Posterior cingulate gyrus (tissue), 11 donors: ENCODE measurements at regions not wholly inside any gene's neighbourhood (a gene's known extent, or its start where the extent isn't known, plus 50 kb on each side); places are given as distances from the start of the nearest gene placed in this dataset.

Source experiments
- DNase-seq, 10 donors: peaks; one replicate each; pipeline versions ENCODE4 v3.0.0 to v3.0.0-alpha.2; 2020 to 2021; ENCODE audit warnings: mixed read lengths in 3 of 10
- intact Hi-C: fragments of 100-400 bp; cut with DNase I; formaldehyde crosslinking; loops from one replicate; pipeline ENCODE4 v1.15.1; 2023

DNA sequence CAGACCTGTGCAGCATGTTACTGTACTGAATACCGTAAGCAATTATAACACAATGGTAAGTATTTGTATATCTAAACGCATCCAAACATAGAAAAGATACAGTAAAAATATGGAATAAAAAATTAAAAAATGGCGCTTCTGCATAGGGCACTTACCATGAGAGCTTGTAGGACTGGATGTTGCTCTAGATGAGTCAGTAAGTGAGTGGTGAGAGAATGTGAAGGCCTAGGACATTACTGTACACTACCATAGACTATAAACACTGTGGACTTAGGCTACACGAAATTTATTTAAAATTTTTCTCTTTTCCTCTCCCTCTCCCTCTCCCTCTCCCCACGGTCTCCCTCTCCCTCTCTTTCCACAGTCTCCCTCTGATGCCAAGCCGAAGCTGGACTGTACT lies 194.5 kb upstream of the CDKN3 start:
- no peak for DNase-seq
- intact Hi-C loops, result no loop called here

DNA sequence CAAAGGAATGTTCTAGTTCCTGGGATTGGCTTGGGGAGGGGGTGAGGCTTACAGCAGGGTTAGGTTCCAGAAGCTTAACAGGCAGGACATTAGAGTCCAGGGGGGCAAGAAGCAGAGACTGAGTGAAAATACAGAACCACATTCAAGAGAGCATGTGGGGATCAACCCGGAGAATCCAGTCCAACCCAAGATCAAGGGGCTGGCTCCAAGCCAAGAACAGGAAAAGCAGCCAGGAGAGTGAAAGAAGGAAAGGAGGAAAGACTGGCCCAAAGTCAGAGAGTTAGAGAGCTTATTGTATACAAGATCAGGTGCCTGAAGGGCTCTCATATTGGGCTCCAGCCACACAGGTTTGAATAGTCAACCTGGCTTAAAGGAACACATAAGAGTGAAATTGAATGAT lies 190.3 kb upstream of the CDKN3 start:
- DNase-seq, result no peak
- intact Hi-C loops, result no loop called here

DNA sequence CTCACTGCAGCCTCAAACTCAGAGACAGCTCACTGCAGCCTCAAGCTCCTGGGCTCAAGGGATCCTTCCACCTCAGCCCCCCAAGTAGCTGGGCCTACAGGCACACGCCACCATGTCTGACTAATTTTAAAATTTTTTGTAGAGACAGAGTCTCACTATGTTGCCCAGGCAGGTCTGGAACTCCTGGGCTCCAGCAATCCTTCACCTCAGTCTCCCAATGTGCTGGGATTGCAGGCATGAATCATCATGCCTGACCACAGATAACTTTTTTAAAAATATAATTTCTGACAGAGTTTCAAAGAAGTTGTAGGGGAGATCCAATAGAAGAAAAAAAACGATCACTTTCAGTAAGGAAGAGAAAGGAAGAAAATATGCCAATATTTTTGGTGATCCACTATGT lies 189.7 kb upstream of the CDKN3 start:
- intact Hi-C loops, result no loop called here
- DNase-seq, result no peak

DNA sequence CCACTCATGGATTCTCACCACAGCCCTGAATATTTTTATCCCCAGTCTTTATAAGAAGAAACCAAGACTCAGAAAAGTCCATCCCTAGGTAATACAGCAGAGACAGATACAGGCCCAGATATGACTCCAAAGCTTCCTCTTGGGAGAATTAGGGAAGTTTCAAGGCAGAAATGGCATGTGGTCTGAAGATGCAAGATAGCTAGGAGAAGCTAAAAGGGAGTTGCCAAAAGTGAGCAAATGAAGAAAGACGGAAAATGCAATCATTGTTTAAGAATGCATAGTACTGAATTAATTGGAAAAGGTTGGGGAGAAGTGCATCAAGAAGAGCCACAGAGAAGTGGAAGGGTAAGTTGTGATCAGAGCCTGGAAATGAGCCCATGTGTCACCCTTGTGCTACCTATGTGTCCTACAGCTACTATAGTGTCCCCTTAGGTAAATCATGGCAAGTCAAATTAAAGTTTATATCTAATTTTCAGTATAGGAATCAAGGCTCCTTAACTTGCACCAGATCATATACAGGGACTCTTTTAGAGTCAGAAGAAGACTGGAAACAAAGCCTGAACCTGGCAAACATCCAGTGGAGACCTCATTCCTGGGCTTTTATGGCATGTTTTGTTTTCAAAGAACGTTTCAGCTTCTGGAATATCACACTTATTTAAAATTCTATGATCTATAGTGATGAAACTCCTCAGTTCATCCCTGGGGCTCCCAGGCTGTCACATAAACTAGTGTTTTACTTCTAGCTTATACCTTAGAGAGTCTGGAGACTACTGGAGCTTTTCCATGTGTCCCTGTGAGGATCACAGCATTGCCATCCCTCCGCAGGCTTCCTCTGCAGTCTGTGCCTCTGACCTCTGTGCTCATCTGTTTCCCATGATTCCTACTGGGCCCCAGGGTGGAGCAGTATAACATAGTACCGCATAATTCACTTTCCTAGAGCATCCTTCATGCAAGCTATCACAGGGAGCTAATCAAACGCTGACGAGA lies 189.0 kb upstream of the CDKN3 start:
- no peak for DNase-seq
- intact Hi-C loops, result no loop called here

DNA sequence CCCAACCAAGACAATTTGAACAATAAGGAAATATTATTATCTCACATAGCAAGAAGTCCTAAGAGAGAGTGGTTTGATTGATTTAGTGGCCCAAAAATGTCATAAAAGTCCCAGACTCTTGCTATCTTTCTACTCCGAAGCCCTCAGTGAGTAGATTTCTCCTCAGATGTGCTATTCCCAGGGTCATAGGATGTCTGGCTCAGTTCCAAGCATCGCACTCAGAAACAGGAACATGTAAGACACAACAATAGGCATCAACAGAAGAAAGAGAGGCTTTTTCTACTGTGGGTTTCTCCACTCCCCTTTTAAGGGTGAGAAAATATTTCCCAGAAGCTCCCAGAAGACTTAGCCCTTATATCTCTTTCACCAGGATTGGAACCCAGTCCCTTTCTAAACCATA lies 188.1 kb upstream of the CDKN3 start:
- no peak for DNase-seq
- intact Hi-C loops, result no loop called here

DNA sequence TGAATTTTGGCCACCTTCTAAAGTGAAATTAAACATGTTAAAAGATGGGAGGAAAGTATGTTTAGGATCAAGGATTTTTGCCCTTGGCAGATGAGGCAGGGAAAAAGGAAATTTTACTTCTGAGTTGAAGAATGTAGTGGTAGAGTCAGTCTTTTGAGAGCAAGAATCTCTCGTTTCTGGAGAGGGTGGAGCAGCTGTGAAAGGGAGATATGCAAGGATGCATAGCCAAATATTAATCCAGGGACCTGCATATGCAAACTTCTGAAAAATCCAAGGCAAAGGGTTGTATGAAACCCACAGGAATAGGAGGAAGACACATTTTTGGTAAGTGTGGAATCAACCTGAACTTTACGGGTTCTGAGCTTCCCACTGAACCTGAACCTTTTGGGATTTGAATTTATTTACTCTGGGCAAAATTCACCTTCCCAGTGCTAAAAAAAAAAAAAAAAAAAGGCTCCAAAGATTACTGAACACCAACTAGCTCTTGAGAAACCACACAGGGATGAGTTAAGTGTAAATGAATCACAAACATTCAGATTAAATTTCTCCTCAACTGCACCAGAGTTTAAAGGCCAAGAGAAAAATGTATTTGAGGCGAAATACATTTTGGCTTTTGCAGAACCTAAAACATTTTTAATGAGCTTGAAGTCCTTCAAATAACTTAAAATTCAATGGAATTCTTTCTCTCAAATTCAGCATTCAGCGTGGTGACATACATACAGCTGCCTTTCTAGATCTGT lies 187.1 kb upstream of the CDKN3 start:
- intact Hi-C loops, result no loop called here
- DNase-seq, result no peak

DNA sequence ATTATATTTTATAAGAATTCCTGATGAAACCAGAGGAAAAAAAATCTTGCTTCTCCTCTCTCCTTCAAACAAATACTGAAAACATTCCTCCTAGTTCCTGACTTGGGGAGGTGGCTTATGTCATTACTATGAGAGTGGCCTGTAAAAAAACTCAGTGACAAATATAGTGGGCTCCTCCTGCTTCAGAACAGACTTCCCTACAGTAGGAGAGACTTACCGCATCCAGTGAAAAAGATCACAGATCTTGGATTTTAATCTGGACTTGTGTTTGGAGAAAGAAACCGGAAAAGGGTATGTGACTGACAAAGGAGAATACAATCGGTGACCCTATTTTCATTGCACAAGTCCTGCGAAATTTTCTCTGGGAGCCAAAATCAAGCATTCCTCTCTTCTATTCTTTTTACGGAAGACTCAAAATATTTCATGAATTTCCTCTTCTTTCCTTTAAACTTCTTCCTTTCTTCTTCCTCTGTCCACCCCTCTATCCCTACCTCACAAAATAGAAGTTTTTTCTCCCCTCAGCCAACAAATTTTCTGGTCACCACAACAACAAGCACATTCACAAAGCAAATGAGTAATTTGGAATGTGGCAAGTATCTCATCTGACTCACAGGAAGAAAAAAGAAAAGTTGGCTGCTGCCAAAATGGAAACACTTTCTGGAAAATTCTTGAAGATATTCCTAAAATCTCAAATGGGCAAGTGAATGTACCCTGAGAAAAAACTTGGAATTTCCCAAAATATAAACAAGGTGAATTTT lies 185.1 kb upstream of the CDKN3 start:
- intact Hi-C loops, result no loop called here
- DNase-seq, result no peak

DNA sequence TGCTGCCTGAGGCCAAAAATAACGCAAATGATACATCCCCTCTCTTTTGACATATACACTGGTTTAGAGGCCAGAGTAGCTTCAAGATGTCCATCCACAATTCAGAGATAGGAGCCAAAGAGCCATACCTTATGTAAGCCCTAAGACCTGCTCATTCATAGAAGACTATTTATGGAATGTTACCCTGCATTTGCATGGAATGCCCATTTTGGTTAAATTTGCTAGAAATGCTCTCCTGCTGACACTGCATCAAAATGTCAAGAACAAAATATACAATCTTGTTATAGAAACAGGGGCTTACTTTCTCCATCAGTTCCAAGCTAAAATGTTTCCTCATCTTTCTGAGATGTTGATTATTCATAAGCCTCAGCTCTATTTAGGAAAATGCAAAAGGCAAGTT lies 183.3 kb upstream of the CDKN3 start:
- no peak for DNase-seq
- intact Hi-C loops, result no loop called here

DNA sequence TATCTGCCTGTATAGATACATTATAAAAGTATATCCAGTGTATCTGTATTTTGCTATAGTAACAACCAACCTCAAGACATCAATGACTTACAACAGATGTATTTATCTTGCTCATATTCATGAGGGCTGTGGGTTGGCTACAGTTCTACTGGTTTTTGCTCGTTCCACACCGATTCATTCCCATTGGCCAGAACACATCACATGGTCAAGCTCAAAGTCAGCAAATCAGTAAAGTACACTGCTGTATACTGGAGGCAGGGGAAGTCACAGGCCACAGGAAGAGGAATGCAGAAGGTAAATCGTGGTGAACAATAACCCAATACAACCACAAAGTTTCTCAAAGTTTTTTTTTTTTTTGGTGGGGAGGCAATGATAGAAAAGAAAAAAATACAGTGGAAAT lies 180.0 kb upstream of the CDKN3 start:
- intact Hi-C loops, result no loop called here
- no peak for DNase-seq

DNA sequence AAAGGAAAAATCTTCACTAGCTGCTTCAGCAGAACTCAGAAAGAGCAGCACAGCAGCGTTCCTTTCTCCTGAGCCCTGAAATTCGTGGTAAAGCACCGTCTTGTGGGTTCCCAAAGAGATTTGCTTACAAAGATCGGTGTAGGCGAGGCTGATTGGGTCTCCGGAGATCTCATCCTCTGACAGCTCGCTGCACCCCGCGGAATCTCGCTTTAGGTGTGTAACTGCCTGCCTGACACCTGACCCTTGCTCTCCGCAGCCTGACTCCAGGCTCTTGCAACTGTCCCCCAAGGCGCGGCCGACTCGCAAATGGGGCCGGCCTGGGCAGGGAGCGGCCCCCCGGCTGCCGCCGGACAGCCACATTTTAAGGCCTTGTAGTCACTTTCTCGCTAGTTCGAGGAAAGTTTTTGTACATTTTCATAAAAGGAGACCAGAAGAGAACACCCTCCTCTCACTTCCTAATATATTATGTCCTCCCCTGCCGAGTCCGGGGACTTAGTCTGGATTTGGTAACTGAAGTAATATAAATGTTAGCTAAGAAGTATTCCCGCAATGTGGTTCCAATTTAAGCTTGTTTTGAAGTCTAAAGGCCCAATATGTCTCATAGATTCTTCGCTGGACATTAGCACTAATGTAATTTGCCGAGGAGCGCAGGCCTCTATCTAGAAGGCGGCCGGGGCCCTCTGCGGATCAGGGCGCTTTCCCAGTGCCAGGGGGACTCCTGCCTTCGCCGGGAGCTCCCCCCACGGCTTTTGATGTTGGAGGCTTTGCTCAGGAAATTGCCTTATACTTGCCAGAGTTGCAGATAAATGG lies 177.3 kb upstream of the CDKN3 start:
- peak in 2 of 10 donors; percentile 46 to 60 for DNase-seq
- intact Hi-C loops, result no loop called here

DNA sequence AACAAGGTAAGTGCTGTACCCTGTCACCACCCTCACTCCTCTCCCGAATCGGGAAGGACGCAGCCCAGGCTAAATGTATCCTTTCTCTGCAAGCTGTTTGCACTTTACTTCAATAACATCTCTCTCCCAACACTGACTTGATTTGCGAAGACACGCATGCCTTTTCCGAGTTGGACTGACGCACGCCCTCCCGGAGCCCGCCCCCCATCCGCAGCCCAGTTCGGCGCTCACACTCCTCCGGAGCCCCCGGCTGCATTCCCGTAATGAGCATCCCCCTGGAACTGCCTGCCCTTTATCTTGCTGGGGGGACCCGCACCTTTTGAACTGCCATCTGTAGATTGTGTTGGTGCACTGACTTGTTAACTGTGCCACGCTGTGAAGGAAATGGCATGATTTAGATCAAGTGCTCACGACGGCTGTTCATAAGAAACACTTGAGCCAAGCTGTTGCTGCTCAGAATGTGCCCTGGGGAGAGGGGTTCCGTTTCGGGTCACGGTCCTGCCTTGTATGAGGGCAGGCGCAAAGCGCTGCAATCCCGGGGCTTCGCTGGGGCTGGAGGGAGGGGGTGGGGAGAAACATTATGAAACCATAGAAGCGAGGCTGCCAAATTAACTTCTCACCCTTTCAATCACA lies 176.6 kb upstream of the CDKN3 start:
- peak in 2 of 10 donors; percentile 61 to 73 for DNase-seq
- intact Hi-C loops, result no loop called here

DNA sequence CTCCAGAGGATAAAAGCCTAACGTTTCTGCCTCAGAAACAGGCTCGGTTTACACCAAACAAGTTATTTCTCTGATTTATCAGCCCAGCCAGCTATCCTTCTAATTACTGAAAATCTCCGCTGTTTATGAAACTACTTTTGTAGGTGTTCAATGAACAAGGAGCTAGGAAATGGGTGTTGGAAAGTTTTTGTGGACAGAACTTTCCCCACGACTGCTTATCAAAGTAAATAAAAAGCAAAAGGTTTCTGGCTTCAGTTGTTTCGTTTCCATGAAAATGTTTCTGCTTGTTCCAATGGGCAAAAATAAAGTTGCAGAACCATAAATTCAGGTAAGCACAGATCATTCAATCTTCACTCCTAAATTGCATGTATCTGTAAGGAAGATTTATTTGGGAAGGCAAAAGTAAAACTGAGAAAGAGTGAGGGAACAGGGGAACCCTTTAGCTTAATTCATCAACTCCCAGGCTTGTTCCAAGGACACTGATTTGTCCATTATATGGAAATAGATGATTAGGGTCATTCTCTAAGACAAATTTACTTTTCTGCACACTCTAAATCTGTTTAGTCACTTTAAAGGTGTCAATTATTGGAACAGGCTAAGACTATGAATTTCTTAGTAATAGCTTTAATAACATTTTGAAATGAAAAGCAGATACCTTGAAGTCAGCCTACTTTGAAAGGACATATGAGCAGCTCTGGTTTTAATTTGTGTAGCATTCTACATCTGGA lies 175.9 kb upstream of the CDKN3 start:
- intact Hi-C loops, result no loop called here
- DNase-seq, result no peak

DNA sequence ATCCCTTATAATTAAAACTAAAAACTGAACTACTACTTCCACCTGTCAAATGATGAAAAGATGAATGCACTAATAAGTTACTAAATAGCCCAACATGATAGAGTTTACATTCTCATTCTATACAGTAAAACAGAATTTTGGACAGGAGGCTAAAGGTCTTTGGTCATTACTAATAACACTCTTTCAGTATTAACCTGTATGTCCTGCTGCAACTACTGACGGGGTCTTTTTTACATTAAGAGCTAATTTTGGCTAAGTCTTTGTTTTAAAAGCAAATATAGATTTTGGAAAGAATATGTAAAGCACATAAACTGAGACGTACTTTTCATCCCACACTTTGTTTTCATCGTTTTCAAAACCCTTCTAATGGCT lies 175.4 kb upstream of the CDKN3 start:
- no peak for DNase-seq
- intact Hi-C loops, result no loop called here

DNA sequence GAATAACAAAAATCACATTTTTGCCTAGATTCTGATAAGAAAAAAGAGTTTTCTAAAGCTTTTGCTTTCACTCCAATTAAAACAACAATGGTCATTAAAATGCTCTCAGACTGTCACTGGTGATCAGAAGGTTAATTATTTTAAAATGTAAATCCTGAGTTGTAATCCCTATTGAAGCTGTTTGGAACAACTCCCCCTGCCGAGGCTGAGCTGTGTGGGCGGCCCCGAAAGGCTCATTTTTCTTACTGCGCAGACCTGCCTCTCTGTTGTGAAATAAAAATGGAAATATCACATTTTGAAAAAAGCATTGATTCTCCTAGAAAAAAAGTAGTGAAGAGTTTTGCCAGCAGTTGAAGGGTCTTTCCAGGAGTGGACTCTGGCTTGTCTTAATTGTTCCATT lies 174.8 kb upstream of the CDKN3 start:
- intact Hi-C loops, result no loop called here
- DNase-seq, result no peak

DNA sequence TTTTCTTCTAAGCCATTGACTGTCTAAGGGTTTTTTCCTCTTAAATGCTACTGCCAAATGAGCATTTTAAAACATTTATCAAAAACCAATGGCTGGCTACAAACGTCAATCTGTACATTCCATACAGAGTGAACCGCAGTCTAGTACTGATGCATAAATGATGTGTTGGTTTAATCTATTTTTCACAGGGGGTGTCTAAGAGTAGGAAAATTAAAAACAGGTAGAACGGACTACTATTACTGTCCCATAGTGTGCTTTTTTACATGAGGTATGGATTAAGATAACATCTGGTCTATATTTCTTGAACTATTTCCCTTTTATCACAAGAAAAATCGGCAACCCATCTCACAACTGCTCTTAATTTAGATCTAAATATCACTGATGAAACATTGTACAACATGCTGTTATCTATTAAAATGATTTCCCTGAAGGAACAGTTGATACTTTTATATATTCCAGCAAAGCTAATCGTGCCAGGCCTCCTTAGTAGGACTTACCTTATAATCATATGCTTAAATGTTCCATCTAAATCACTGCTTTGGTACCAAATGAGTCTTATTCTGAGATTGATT lies 172.9 kb upstream of the CDKN3 start:
- intact Hi-C loops, result no loop called here
- DNase-seq, result no peak

DNA sequence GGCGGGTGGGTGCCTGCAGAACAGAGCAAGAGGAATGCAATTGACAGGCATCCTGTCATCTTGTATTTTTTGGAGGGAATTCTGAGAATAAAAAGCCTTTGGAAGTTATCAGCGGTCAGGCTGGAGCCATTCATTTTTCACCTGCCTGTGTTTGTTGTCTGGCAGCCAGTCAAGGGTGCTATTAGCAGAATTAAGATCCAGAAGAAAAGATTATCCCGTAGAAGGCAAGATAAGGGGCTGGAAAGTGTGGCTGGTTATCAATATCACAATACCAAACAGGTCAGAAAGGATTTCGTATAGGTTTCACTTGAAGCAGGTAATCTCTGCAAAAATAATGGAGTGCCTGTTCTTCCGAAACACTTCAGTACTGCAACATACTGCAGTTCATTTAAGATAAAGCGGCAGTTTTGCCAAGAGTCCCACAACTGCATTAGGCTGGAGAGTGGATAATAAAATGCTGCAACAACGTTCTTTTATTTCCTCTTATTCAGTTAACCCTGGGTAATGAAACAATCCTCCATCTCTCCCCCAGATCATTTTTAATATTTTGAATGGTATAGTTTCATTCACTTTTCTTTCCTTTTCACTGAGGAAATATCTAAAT lies 171.2 kb upstream of the CDKN3 start:
- intact Hi-C loops, result no loop called here
- DNase-seq, result no peak

DNA sequence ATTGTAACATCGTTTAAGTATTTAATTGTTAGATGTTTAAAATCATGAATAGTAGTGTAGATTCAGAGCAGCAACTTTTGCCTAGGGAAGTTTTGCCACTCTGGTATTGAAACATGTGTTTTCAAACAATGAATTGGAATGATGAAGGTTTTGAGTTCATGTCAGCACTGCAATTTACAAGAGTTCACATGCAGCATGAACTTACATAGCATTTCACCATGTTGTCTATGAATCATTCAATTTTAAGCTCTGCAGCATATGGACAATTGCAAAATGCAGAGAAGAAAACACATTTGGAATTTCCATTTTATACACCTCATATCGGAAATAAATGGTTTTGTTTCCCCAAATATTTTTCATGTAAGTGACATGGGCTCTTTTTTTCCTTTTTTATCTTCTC lies 170.7 kb upstream of the CDKN3 start:
- intact Hi-C loops, result no loop called here

DNA sequence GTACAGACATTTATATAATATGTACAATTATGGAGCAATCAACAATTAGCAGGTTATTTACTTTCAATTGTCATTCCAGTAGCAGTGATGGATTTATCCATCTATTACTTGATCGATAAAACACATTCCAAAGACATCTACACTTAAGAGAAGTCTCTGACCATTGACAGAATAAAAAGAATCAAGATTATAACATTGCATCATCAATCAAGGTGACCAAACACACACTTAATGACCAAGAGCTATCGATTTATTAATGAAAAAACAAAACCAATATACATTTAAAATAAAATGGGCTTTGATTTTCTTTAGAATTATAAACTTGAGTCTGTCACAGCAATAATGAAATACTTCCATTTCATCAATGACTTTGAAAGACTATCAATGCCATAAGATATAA lies 170.2 kb upstream of the CDKN3 start:
- no peak for DNase-seq
- intact Hi-C loops, result no loop called here

More for the DNA sequence above, 170.7 kb upstream of the CDKN3 start:
- DNase-seq, result no peak
